Prostate gland (tissue), 2 donors: ENCODE measurements at regions not wholly inside any gene's neighbourhood (a gene's known extent, or its start where the extent isn't known, plus 50 kb on each side); places are given as distances from the start of the nearest gene placed in this dataset.

Source experiments
- POLR2AphosphoS5 ChIP-seq: sonication (generic); formaldehyde crosslinking; IDR thresholded peaks from one replicate; pipeline ENCODE4 v1.6.1; 2017; ENCODE audit warnings: antibody characterized with exemption
- TF ChIP-seq, protein P1 (sequence below), 4 experiments: fragments of 200-600 bp in 2 of 4; fragments of 450-650 bp in 2 of 4; sonication (generic) in 2 of 4; IDR thresholded peaks; 1 replicate in 3 of 4; 2 replicates in 1 of 4; pipeline ENCODE4 v1.5.1; 2016 to 2019; ENCODE audit warnings: antibody characterized with exemption in 4 of 4, mild to moderate bottlenecking in 2 of 4, moderate library complexity in 2 of 4

DNA sequence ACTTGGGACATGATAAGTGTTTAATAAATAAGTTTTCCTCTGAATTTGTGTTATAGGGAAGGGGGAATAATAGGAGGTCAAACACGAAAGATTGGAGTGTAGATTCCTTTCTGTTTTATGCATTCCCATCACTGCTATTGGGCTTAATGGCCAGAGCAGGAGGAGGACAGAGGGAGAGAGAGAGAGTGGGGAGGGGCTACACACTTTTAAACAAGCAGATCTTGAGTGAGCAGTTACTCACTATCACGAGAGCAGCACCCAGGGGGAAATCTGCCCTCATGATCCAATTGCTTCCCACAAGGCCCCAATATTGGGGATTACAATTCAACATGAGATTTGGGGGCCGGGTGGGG lies 505.0 kb downstream of the GRIN2A start:
- TF ChIP-seq POLR2AphosphoS5, result no peak
- TF ChIP-seq, protein P1, sequence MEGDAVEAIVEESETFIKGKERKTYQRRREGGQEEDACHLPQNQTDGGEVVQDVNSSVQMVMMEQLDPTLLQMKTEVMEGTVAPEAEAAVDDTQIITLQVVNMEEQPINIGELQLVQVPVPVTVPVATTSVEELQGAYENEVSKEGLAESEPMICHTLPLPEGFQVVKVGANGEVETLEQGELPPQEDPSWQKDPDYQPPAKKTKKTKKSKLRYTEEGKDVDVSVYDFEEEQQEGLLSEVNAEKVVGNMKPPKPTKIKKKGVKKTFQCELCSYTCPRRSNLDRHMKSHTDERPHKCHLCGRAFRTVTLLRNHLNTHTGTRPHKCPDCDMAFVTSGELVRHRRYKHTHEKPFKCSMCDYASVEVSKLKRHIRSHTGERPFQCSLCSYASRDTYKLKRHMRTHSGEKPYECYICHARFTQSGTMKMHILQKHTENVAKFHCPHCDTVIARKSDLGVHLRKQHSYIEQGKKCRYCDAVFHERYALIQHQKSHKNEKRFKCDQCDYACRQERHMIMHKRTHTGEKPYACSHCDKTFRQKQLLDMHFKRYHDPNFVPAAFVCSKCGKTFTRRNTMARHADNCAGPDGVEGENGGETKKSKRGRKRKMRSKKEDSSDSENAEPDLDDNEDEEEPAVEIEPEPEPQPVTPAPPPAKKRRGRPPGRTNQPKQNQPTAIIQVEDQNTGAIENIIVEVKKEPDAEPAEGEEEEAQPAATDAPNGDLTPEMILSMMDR (IDR thresholded peaks at IDR 0.05), result no peak
